Stimulated activated CD4-positive, alpha-beta T cell treated with anti-CD3 and anti-CD28 coated beads, Interleukin-12 subunit alpha, Interleukin-12 subunit beta, amount 100 ng/mL, for 24 hours (primary cell): ENCODE measurements at regions not wholly inside any gene's neighbourhood (a gene's known extent, or its start where the extent isn't known, plus 50 kb on each side); places are given as distances from the start of the nearest gene placed in this dataset.
"Not testable (repeated sequence)": the region's sequence is repeated elsewhere in the genome, so short reads cannot be mapped to it uniquely, and the experiment has no call there.

Experiments used
- DNase-seq, 2 experiments: peaks; one replicate each; pipeline ENCODE4 v3.0.0-alpha.2; 2020; ENCODE audit warnings: low read depth in 2 of 2

DNA sequence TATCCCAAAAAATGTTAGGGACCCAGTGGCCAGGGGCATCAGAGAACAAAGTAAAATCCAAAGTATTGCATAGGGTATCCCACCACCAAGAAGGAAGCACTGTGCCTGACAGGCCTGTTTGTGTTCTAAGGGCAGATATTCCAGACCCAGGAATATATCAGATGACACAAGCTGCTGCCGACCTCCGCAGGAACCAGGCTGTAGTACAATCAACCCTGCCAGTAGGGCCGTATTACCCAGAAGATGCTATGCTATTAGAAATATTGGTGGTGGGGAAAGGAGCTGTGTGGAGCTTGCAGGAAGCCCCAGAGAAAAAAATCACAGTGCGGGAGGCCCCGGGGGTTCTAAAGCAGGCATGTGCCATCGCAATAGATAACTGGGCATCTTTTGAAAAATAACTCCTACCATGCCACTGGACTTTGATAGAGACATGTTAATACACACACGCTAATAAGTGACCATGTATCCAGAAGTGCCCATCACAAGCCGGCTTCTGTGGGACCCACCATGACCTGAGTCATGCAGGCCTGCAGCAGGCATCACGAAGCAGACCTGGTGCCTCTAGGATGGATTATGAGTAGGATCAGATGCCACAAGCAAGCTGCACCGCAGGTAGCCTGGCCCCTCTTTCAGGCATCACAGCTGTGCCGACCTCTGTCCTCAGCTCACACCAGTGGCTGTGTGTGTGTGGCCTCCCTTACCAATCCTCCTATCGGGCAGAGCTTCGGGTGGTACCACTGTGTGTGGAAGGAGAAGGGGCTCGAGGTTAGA, 242.7 kb downstream of the BCL11B start:
- no peak for DNase-seq

DNA sequence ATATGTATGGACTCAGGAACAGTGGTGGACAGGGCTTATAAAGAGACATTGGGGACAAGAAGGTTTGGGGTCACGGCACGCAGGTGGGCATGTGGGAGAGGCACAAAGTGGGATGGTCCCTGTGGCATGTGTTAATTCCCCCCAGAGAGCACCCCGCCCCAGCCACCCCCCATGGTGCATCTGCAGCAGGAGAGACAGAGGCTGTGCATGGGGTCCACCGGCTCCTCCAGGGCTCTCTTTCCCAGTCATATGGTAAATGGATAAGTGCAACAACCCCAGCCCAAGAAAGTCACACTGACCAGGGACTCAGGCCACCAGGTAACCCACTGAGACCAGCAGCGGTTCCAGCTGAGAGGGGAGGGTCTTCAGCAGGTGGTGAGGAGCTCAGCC, 242.1 kb downstream of the BCL11B start:
- DNase-seq: no peak

DNA sequence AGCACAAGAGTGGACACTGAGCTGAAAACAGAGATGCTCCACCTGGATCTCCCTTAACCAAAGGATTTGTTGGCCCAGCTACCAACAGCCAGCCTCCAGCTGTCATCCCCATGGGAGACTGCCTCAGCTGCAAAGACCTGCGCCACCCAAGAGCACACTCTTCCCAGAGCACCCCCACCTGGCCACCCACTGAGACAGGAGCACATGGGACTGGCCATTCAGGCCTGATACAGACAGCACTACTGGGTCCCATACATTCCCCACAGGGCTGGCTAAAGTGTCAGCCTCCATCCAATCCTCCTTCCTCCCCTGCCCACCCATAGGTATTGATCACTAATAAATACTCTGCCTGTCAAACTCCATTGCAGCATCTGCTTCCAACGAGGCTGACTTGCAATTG, 241.5 kb downstream of the BCL11B start:
- DNase-seq: no peak

DNA sequence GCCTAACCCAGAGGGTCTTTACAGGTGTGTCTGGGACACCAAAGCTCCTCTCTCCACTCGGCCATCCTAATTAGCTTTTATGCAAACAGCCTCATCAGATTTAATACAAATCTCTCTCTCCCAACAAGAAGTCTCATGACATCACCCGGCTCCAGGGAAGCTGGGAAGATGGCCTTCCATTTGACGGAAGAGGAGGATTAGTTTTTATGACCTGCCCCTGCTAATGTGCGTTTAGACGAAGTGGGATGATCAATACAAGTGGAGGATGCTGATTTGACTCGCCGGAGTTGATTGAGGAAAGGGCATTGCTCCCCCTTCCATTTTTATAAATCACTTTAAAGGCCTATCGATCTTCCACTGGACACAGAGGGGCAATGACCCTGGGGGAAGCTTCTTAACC, 239.2 kb downstream of the BCL11B start:
- DNase-seq: no peak

DNA sequence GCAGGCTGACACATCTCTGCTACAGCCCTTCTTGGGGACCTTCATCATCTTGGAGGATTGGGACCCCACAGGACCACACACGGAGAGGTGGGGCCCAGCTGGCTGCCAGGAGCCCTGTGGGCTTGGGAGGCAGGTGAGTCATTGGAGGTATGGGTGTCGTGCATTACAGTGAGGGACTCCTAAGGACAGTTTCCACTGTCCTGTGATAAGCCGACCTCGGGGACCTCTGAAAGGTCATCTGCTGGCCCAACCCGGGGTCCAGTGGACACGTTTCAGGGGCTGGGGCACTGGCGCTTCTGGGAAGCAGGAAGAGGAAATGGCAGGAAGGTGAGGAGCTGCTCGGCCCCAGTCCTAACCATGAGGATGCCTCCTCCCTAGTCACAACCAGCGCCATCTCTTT, 238.0 kb downstream of the BCL11B start:
- DNase-seq: no peak

DNA sequence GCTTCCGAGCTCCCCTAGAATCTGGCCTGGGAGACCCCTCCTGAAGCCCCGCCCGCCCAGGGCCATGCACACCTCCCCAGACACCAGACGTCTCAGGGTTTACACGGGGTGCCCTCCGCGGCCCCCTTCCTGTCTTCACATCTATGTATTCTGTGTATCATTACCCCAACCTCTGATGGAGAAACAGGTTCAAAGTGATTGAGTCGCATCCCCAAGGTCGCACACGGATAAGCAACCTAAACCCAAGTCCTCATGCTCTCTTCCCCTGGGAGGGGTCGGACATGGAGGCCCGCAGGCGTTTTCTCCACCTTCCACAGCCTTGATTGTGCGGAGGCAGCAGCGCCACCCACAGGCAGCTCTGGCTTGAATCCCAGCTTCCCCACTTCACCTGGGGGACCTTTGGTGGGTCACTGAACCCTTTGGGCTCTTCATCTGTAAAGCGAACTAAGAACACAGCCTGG, 237.3 kb downstream of the BCL11B start:
- DNase-seq: no peak

DNA sequence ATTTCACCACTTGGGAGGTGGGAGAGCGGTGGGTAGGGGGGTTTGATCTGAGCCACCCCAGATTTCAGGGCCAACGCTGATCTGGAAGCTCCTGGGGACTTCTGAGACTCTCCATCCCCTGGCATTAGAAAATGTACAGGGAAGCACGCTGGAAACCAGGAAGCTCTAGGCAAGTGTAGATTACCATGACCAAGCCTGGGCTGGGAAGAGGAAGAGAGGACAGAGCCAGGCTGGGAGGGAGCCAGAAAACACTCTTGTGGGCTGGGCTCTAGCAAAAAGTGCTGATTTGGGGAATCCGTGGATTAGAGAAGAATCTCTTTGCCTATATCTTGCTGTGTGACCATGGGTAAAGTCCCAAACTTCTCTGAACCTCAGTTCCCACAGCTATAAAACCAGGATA, 236.7 kb downstream of the BCL11B start:
- DNase-seq: no peak

DNA sequence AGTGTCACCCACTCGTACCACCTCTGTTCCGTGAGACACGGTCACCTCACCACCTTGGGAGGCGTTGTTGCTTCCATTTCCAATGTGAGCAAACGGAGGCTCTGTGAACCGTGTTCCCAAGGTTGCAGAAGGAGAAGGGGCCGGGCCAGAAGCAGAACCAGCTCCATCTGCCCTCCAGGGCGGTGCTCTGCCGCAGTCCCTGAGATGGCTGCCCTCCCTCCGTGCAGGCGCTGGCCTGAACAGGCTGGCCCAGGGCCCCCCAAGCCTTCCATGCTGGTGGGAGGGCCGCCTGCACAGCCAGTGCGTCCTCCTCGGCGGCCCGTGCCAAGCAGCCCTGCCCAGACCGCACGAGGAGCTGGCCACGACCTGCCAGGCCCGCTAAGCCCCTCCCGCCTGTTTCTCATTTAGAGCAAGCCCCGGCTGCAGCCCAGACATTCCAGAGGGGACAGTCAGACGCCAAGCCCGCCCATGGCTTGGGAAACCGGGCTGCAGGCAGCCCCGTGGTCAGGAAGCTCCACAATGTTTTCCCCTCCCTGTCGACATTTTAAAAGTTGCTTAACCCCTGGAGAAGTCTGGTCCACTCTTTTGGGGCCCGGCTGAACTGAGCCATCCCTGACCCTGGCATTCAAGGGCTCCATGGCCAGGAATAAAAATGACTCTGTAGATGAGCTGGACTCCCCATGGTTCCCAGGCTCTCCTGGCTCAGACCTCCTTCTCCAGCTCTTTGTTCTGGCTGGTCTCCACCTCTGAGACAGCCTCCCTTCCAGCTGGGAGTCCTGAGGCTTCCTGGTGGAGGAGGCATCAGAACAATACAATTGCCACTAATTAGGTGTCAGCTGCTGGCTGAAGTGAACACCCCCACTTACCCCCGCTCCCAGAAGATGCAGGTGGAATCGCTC, 236.0 kb downstream of the BCL11B start:
- no peak for DNase-seq

DNA sequence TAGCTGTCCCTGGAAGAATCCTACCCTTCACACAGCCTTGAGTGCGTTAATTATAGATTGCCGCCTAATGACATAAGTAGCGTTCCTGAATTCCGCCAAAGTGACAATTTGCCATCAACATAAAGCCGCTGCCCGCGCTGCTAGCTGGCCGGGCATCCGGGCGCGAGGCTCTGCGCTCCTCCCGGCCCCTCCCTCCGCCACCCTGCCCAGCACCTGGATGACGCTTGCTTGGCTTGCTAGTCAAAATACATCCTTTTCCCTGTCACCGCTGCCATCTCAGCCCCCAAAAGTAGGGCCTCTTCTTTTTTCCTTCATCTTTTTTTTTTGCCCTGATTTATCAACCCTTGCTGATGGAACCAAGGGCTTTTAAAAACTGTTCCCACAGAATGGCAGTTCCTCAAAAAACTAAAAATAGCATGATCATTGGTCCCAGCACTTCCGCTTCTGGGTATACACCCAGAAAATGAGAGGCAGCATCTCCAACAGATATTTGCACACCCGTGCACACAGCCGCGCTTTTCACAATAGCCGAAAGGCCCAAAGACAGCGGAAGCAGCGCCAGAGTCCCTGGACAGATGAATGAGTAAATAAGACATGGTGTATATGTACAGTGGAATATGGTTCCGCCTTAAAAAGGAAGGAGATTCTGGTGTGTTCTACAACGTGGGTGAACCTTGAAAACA, 235.2 kb downstream of the BCL11B start:
- DNase-seq: no peak

DNA sequence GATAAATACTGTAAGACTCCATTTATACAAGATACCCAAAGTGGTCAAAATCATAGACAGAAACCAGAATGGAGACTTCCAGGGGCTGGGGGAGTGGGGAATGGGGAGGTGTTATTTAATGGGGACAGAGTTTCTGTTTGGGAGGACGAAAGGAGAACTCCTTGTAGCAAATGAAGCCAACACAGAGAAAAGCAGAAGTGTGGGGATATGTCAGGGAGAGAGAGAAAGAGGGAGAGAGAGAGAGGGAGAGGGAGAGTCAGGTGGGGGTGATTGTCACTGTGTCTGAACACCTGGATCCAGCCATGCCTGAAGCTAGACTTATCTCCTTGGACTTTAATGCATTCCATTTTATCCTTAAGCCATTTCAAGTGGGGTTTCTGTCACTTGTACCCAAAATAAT, 234.7 kb downstream of the BCL11B start:
- not testable (repeated sequence) for DNase-seq

DNA sequence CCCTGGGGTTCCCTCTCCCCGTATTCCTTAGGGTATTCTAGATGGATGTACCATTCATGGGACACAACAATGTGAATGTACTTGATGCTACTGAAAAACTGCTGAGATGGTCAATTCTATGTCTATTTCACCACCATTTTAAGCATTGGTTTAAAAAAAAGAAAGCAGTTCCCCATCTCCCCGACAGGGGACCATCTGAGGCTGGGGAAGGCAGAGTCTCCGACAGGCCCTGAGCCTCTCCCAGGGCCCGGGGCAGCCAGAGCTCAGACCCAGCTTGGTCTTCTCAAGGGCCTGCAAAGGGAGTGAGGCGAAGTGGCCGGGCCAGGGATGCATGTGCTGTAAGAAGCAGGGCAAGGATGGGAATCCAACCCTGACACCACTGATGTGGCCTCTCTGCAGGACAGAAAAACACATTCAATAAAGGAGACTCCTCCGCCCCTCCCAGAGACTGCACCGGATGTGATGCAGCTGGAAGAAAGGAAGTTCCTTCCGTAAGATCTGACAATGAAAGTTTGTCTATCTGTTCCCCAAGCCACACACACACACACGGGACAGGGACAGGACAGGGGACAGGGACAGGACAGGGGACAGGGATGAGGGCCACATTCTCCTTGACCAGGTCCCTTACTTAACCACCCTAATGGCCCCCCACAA, 234.1 kb downstream of the BCL11B start:
- no peak for DNase-seq

DNA sequence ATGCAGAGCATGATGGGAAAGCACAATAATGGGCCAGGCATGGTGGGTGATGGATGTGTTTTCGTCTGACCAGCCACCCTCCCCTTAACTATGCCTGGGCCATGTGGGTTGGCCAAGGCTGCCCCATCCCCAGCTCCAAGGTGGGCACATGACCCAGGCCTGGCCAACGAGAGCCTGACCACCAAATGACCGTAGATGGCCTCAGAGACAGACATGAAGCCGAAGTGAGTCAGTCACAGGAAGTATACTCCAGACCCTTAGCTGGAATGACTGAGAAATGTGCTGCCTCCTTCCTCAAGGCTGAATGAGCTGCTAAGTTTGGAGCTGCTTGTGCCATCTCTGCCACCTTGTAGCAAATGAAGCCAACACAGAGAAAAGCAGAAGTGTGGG, 233.6 kb downstream of the BCL11B start:
- DNase-seq: no peak

DNA sequence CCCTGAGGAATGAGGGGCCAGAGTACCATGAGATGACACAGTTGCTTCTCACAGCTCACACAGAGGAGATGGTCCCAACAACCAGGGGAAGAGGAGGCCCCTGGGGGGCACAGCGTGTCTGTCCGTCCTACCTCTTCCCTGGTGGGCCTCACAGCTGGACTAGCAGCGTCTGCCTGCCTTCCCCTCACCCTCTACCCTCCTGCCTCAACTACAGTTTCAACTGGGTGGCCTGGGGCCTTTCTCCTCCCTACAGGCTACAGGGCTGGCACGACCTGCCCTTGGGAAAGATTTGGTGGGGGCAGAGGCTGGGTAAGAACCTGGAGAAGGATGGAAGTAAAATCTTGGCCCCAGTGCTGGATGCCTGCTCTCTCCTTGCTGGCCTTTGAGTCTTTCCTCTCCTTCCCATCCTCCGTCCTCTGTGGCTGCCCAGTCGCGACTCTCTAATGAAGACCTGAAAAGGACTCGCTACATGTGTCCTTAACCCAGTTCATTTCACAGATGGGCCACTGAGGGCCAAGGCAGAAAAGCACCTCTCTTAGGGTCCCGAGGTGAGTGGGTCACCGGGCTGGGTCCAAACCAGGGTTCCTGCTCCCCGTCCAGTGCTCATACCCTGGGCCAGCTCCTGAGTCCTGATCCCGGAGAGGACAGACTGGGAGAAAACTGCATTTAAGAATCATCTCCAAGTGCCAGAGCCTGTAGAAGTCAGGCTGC, 232.5 kb downstream of the BCL11B start:
- DNase-seq: no peak

DNA sequence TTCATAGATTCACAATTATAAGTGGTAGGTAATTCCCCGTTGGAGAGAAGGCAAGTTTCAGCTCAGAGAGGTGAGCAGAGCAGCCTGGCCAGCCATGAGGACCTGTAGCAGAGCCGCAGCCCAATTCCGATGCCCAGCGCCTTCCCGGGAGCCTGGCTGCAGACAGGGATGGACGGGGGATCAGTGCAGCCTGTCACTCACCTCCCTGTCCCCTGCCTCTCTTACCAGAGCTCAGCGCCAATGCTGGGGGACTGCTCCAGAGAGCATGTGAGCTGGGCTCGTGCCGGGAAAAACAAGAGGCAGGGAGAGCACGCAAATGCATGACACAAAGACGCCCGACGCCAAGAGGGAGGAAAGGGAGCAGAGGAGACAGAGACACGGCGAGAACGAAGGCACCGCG, 231.9 kb downstream of the BCL11B start:
- DNase-seq: no peak

DNA sequence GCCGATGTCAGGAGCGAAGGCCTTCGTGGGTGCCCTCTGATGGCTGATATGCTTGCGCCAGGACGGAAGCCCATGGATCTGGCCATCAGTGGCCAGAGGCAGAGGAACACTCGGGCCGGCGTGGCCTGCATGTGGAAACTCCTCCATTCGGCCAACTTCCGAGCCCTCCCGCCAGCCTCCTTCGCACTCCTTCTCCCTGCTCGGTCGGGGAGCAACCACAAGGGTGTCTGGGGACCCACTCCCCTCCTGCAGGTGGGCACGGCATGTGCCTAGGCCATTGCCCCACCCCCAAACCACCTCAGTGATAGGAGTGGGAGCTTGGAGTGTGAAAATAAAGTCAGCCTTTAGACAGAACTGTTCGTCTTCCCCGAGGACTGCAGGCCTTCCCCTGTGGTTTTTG, 231.3 kb downstream of the BCL11B start:
- DNase-seq: no peak

DNA sequence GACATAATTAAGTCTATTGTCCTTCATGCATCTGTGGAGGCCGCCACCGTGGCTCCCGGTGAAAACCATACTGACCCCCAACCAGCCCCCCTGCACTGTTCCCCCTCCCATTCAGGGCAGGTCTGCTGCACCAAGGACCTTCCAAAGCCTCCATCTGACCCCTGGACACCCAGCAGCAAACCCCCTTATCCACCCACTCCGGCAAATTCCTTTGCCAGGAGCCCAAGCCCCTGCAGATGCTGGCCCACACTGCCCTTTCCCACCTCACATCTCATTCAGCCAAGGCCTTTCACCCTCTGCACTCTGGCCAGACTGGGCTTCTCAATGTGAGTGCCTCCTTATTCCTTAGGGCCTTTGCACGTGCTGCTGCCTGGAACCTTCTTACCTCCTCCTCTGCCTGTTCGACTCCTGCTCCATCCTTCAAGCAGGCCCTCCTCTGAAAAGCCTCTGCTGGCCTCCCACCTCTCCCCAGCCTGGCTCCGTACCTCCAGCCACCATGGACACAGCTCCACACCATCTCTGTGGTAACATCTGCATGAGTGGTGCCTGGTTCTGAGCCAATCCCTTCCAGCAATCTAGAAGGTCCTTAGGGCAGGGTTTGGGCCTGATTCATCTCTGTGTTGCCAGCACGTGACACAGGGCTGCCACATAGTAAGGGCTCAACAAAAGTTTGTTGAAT, 230.7 kb downstream of the BCL11B start:
- DNase-seq: no peak

DNA sequence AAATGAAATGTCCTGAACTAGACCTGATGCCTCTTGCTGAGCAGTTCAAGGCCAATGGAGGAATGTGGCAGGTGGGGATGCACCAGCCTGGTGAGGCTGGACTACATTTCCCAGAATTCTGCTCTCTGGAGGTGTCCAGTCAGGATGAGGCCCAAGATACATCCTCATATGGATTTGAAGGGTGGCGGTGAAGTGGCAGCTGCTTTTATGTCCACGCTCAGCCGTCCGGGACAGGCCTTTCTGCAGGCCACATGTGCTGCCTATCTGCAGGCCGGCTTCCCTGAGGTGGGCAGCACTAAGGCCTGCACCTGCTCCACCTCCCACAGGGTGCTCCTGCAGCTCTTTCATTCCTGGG, 230.2 kb downstream of the BCL11B start:
- no peak for DNase-seq

DNA sequence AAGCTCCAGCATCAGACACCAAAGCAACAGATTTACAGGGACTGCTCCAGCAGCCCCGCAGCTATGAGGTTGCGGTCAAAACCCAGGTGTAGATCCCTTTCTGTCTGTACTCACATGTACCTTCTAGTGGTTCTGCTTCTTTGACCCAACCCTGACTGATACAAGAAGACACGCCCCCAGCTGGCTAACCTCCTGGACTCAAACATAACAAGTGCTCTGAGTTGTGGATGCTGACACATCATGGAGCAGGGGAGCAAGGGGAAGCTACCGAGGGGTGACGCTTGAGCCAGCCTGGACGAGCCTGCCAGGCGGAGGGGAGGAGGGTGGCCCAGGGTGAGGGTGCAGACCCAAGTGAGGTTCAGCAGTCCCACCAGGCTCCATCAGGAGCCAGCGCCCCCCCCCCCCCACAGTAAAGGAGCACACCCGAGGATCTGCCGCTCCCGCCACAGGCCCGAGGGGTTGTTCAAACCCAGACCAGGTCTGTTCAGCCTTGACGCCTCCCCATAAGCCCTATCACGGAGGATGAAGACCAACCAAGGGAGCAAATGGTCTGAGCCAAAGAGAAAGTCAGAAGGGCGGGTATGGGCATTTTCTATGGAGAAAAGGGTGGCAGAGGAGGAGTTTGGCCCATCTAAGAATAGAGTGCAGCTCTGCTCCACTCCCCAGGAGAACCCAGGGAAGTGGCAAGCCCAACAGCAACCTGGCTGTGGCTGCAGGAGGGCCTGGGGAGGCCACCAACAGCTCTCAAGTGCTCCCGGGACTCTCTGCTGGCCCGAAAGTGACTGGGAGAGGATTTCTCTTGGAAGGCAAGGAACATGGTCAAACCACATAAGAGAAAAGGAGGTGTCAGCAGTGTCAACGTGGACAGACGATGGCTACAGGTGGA, 229.4 kb downstream of the BCL11B start:
- DNase-seq: no peak

DNA sequence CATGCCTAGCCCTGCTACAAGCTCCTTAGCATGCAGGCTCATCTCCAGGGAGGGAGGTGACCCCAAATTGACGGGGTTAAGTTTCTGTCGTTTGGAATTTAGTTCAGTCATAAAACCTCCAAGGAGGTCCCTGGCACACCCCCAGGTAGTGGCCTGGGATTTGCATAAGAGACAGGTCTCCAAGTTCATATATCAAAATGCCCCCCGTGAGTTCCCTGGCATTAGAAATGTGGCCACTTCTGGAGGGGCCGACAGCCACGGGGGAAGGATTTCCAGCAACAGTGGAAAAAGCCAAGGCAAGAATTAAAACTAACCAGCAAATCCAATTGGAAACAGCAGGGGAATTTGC, 228.8 kb downstream of the BCL11B start:
- DNase-seq: no peak

DNA sequence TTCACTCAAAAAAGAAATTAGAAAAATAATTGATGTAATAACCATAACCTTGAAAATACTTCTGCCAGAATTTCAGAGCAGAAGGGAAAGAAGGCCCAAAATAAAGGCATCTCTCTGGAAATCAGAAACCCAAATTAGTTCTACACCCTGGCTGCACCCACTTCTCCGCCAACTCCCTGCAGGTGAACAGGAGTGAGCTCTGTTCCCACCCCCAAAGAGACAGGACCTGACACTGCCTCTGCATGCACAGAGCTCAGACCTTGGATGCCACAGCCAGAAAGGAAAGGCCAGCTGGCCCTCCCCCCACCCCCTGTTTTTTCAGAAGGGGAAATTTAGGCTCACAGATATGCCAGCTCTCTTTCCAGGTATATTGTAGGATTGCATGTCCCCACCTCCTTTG, 228.2 kb downstream of the BCL11B start:
- no peak for DNase-seq
